ENCODE measurements at regions not wholly inside any gene's neighbourhood (a gene's known extent, or its start where the extent isn't known, plus 50 kb on each side); places are given as distances from the start of the nearest gene placed in this dataset.

DNA sequence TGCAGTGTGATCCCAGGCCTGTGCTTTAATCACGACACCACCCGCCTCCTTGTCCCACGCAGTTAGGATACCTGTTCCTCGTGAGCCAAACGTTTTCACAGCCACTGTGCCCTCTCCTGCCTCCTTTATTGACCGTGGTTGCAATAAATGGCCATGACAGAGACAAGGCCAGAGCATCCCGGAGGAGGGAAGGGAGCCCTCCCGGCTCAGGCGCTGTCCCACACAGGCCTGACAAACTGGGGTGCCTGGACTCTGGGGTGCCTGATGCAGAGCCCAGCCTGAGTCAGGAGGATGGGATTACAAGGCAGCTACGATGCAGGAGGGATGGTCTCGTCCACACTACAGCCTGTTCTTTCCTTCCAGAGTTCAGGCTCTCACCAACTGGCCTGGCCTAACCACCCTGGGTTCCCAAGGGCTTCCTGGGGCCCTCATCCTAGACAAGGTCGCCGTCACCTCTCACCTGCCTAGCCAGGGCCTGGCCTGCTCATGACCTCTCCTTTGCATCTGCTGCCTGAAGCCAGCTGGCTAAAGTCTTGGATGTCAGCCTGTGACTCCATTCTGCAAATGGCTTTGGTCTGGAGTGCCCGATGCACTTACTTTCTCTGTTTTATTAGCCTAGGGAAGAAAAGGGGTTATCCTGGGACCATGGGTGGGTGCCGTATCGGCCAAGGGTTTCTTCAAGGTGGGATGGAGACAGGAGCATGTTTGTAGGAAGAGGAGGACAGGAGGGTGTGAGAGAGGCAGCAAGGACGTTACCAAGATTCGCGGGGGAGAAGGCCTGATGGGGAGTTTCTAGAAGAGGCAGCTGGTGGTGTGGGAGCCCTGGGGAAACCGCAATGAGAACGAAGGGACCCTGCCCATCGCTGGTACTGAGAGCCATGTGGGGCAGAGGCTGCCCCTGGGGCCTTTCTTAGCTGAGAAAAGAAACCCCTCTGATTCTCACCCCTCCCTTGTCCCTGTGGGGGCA lies 234.3 kb upstream of the TNRC6C start:
- no peak for FAIRE-seq

DNA sequence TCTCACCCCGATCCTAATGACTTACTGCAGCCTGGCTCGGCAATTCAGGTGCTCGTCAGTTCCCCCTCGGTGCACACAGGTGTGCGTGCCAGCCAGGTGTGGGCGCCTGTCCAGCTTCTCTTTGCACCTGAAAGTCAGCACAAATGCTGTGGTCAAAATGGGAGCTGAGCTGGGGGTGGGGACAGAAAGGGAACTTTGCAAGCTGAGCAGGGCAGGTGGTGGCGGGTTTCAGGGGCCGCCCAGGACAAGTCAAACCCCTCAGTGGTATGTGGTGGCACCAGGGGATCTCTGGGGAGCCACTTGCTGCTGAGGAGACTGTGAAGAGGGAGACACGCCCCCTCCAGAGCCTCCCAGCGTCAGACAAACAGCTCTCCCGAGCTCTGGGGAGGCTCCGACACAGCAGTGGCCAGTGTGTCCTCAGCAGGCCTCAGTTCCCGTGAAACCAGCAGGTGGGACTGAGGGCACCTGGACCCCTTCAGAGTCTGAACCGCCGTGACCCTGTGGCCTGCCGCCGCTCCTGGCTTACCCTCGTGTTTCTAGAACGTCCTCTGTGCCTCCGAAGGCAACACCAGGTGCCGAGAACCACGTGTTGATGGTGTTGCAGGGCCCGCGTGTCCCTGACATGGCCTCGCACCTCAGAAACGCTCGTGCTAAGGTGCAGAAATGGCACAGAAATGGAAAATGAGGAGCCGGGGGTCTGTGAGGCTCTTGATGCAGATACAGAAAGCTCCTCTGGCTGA lies 233.5 kb upstream of the TNRC6C start:
- FAIRE-seq (no peak), DNase-seq (ENCODE audit: insufficient read length, low spot score) (no peak)

More for the DNA sequence above, 234.3 kb upstream of the TNRC6C start:
- no peak for DNase-seq (ENCODE audit: insufficient read length, low spot score)

DNA sequence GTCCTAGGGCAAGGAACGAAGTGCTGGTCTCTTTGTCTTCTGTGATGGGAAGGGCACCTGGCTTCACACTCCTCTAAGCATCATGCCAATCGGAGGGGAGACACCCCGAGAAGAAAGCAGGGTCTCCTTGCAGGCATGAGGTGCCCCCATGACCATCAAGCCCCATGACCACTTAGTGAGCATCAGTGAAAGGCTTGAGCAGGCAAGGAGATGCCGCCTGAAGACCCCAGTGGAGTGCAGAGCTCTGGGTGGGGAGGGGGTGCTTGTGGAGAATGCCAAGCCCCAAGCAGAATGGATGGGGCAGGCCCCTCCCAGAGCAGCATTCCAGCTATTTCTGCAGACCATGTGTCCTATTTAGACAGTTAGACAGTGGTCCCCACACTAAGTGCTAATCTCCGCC lies 232.7 kb upstream of the TNRC6C start:
- no peak for FAIRE-seq
- no peak for DNase-seq (ENCODE audit: insufficient read length, low spot score)

DNA sequence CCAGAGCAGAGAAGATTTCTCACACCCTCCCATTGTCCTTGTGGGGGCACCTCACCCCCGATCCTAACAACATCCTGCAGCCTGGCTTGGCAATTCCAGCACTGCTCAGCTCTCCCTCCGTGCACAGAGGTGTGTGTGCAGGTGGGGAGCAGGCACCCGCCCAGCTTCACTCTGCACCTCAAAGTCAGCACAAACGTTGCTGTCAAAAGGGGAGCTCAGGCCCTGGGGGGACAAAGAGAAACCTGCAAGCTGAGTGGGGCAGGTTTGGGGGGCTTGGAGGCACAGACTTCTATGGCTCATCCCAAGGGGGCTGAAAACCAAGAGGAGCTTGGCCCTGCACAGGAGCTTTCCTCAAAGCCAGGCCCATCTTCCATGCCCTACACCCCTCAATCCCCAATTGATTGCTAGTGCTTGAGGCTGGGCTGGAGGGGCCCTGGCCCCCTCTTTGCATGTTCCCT lies 231.9 kb upstream of the TNRC6C start:
- FAIRE-seq: no peak
- no peak for DNase-seq (ENCODE audit: insufficient read length, low spot score)

DNA sequence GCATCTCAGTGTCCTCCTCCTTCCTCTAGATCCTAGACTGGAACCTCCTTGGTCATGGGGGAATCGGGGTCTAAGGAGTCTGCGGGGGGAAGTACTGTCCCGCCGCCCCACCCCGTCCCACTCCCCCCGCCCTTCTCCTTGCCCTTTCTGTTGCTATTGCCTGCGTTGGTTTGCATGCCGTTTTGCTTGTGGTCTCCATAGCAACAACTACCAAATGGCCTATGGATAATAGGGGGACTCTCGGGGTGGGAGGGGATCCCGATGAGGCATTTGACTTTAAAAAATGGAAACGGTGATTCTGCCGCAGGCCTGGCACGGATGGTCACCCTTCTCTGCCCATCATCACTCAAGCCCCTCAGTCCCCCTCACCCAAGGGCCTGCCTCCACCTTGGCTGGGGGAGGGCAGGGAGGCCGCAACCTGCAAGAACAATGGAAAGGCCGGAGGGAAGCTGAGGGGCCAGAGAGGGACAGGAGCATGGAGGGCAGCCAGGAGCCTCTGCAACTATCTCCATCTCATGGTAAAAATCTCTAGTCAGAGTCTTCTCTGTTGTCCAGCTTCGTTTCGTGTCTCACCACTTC lies 231.4 kb upstream of the TNRC6C start:
- DNase-seq (ENCODE audit: insufficient read length, low spot score) (no peak), FAIRE-seq (no peak)

DNA sequence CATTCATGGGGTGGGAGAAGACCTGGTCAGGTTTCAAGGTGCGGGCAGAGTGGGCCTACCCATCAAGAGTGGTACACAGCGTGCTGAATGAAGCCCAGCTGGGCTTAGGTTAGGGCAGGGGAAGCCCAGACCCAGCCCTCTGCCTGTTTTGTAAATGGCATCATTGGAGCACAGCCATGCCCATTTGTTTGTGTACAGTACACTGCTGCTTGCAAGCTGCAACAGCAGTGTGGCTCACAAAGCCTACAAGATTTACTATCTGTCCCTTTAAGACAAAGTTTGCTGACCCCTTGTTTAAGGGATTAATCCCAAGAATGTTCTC lies 230.1 kb upstream of the TNRC6C start:
- DNase-seq (ENCODE audit: insufficient read length, low spot score) (no peak), FAIRE-seq (no peak)

DNA sequence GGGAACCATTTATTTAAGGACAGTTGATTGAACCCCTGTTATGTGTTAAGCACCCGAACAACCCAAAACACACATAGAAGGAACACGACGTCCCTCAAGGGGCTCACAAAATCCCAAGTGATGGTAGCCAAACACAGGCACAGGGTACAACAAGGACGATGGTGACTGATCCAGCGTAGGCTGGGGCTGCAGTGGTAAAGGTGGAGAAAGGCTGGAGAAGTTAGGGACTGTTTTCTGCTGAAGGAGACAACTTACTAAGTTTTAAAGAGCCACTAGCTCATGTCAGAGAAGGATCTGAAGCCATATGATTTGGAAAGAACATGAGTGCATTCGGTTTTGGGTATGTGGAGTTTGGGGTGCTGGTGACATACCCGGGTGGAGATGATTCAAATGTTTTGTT lies 229.6 kb upstream of the TNRC6C start:
- FAIRE-seq (no peak), DNase-seq (ENCODE audit: insufficient read length, low spot score) (no peak)

DNA sequence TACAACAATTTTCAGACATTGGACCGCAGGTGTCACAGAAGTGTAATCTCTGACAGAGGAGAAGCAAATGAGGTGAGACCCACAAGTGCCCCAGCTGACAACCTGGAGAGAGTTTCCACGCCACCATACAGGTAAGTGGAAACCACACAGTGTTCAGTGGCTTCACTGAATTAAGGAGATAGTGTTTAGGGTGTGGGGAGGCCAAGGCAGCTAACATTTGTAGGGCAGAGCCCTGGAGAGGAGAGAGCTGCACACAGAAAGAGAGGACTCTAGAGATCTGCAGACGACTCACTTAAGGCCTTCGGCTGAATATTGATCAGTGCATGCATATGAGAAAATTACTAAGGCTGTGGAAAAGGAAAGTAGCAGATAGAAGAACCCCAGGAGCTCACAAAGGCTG lies 228.9 kb upstream of the TNRC6C start:
- no peak for FAIRE-seq
- DNase-seq (ENCODE audit: insufficient read length, low spot score): no peak

DNA sequence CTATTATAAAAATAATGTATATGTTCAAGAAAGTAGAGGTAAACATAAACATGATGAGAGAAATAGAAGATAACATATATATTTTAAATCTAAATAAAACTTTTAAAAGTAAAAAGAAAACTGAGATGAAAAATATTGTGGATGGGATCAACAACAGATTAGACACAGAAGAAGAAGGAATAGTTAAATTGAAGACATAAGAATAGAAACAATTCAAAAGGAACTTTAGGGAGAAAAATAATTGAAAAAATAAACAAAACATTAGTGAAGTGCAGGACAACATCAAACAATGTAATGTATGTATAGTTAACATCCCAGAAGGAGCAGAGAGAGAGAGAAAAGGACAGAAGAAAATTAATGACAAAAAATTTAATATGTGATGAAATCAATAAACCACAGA lies 228.1 kb upstream of the TNRC6C start:
- DNase-seq (ENCODE audit: insufficient read length, low spot score) (no peak), FAIRE-seq (no peak)

DNA sequence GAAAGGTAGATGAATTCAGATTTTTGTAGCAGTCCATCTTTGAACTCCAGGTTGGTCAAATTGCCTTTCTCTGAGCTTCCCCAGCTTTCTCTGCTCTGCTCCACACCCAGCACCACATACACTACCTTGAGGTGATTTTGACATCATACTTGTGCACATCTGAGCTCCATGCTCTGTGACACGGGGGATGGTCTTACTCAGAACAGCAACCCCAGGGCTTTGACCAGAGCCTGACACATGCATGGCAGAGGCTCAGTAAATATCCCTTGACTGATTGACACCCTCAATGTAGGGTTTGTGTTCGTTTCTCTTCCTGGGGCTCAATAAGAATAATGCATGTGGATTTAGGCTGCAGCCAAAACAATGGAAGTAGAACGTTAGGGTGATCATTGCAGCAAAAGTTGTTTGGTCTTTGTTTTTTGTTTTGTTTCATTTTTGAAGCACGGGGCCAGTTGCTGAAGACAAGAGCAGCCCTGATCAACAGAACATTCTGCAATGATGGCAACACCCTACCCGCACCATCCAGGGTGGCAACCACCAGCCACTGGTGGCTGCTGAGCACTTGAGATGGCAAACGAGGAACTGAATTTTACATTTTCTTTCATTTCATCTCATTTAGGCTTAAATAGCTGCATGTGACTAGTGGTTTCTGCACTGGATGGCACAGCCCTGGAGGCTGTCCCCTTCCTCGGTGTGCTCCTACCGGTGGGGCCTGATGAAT lies 224.8 kb upstream of the TNRC6C start:
- no peak for DNase-seq (ENCODE audit: insufficient read length, low spot score)
- FAIRE-seq: no peak

DNA sequence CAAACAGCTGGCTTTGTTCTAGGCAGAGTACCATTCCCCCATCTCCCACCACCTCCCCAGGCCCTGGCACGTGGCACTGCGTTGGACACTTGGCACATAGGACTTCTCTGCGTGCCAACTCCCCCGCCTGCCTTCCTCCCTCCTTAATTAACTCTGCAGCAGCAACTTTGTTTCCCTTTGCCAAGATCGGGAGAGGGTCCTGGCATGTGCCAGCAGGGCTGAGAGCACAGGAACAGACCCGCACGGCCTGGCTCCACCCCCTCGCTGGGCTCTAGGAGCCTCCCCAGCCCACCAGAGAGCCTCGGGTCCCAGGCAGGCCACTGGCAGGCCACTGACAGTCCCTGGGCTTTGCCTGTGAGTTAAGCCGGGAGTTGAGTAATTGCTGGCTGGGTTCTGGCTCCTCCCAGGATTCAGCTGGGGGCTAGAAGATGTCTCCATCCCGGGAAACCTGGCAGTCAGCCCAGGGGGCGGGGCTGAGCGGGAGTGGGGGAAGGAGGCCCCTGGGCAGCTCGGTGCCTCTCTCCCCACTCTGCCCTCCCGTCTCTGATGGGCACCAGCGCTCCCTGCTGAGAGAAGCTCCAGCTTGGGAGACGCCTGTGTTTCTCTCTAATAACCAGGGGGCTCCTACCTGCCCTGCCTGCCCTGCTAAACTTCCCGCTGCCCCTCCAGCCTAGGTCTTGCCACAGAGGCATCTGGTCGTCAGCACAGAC lies 224.0 kb upstream of the TNRC6C start:
- DNase-seq (ENCODE audit: insufficient read length, low spot score) (no peak), FAIRE-seq (no peak)

DNA sequence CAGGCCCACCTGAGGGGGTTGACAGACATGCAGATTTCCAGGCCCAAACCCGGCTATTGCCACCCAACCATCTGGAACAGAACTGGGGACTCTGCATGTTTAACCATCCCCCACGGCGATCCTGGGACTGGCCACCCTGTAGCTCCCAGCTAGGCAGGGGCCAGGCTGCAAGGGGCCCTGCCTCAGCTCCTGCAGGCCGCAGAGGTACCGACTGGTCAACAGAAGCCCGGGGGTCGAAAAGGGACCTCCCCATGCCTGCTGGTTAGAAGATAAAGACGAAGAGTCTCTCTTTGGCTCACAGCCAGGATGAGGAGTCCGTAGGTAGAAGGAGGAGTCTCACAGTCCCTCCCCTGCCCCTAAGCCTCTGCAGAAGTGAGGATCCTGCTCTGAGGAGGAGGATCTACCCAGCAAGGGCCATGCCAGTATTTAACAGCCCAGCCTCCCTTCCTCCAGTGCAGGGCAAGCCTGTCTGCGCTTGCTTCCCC lies 223.4 kb upstream of the TNRC6C start:
- FAIRE-seq (no peak), DNase-seq (ENCODE audit: insufficient read length, low spot score) (no peak)

DNA sequence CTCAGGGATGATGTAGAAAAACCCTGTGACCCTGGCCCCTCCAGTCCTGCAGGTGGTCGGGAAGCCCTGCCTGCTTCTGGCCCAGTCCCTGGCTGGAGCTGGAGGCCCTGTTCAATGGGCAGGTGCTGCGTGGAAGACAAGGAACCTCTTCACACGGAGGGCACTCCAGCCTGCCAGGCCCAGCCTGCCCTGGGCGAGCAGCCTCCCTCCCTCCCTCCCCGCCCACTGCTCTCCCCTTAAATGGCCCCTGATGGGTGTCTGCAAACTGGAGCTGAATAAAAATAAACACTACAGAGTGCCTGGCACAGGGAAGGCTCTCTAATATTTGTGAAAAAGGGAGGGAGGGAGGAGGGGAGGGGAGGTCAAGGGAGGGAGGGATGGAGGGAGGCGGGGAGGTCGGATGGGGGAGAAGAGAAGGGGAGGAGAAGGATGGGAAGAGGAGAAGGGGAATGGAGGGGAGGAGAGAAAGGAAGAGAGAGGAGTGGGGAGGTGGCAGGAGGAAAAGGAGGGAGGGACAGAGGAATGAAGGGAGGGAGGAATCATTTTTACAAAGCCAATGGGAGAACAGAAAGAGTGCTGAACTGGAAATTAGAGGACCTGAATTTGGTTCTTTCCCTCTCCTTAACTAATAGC lies 222.8 kb upstream of the TNRC6C start:
- DNase-seq (ENCODE audit: insufficient read length, low spot score) (no peak), FAIRE-seq (no peak)

DNA sequence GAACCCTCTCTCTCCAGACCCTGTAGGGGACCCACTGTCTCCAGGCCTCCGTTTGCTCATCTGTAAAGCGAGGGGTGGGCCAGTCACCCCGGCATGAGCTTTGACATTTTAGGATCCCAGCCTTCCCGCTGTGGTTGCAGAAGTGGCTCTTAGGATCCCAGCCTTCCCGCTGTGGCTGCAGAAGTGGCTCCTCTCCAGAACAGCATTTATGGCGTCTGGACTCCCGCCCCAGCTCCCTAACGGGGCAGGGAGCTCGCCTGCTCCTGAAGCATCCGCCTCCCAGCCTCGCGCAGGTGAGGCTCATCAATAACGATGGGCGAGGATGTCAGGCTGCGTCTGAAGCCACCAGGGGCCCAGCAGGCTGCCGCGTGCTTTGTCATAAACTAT lies 222.3 kb upstream of the TNRC6C start:
- DNase-seq (ENCODE audit: insufficient read length, low spot score): no peak
- FAIRE-seq: no peak

DNA sequence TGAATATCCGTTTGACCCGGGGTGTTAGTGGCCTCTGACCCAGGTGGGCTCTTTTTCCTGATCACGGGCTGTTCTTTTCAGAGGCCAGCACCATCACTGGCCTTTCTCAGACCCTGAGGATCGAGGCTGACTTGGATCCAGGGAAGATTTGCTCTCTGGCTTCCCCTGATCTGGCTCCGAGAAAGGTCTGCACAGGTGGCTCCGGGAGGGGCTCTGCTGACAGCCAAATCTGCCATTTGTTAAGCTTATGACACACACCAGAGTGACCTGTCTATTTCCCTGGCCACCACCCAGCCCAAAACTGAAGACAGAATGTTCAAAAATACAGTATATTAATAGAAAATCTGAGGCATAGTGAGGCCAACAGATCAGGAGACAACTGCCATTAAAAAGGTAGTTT lies 221.8 kb upstream of the TNRC6C start:
- FAIRE-seq (no peak), DNase-seq (ENCODE audit: insufficient read length, low spot score) (no peak)

DNA sequence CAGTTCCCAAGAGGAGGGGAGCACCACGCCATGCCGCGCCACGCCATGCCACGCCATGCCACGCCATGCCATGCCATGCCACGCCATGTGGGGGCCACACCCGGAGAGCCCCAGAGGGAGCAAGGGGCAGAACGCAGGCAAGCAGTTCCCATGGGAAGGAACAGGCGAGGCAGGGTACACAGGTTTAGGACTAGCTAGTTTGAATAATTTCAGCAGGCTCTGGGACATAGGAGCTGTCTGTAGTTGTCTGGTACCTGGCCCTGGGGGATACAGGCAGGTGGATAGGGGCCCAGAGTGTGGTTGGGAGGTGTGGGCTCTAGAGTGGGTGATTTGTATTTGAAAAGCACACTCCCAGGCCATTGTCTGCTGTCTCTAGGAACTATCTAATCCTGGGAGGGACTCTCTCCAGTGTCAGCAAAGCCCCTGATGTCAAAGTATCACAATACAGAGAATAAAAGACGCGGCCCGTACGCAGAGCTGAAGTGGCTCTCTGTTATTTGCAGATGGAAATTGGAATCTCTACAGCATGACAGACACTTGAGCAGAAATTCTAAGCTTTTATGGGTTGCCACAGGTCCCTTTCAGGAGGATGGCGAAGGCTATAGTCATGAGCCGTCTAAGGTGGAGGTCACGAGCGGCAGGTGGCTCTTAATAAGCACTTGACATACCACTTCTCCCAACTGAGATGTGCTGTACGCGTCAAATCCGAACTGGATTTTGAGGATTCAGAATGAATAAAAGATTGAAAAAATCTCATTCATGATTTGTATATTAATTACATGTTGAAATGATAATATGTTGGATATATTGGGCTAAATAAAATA lies 220.8 kb upstream of the TNRC6C start:
- FAIRE-seq (no peak), DNase-seq (ENCODE audit: insufficient read length, low spot score) (no peak)

DNA sequence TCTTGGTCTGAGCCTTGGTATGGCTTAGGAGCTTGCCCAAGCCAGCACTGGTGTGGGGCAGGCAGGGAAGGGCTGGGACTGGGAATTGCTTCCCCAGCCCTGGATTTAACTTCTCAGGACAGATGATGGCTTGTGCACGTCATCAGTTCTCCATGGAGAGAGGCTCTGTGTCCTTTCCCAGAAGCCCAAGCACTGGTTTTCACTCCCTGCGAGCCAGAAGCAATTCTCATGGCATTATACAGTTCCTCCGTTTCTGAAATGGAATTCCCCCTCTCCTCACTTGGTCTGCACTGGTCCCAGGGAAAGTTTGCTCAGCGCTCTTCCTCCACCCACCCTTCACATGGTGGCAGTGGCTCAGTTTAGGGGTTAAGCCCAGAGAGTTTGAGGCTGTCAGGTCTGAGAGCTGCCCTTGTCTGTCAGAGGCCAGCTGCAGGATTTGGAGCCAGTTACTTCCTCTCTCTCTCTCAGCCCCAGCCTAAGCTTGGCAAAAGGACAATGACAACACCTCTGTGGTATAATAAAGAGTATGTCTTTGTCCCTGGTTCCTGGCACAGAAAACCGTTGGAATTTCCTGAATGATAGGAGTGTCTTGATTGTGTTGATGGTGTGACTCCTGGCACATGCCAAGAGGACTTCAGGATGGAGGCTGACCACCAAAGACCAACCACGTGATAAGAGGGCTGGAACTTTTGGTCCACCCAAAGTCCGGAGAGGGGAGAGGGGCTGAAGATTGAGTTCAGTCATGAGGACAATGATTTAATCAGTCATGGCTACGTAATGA lies 219.6 kb upstream of the TNRC6C start:
- FAIRE-seq (no peak), DNase-seq (ENCODE audit: insufficient read length, low spot score) (no peak)

DNA sequence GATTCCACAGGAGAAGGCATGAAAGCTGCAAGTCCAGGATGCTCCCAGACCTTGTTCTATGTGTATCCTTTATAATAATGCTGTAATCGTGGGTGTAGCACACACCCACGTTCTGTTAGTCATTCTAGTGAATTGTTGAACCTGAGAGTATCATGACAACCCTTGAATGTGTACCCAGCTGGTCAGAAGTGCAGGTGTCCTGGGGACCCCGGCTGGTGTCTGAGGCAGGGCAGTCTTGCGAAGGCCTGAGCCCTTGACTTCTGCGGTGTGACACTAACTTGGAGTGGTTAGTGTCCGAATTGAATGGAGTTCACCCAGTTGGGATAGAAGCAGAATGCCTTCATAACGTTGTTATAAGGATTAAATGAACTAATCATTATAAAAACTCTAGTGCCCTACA lies 218.0 kb upstream of the TNRC6C start:
- DNase-seq (ENCODE audit: insufficient read length, low spot score) (no peak), FAIRE-seq (no peak)
